ENCODE measurements at regions not wholly inside any gene's neighbourhood (a gene's known extent, or its start where the extent isn't known, plus 50 kb on each side); places are given as distances from the start of the nearest gene placed in this dataset.

GRCh38 chr12:118773956-118774723 is 207.2 kb upstream of the SRRM4 start:
- Histone ChIP-seq H3K36me3 (replicated peaks in 1 of 2; ENCODE audit: control insufficient read depth in 1 of 2, insufficient read depth in 2 of 2, low read length in 2 of 2) (no peaks in the 10 kb centered on the region), H3K27me3 (ENCODE audit: control insufficient read depth in 1 of 2, insufficient read depth in 2 of 2, low read length in 2 of 2) (peaks cover 6 to 30% of the 10 kb centered on the region in 2 experiments; a peak in 4 of 5 replicates), H4K20me1 (ENCODE audit: insufficient read depth, low read length) (no peaks in the 10 kb centered on the region), H3K27ac (ENCODE audit: extremely low read length, insufficient read depth, low read length) (no peak overlapping the region), H2AFZ (ENCODE audit: low read length) (no peak overlapping the region), H3K4me3 (replicated peaks in 1 of 3; ENCODE audit: insufficient read depth in 1 of 3, low read depth in 2 of 3, low read length in 3 of 3) (no peak overlapping the region), H3K79me2 (ENCODE audit: insufficient read depth, low read length) (no peaks in the 10 kb centered on the region), H3K4me1 (ENCODE audit: insufficient read depth, low read length) (peaks cover 17% of the 10 kb centered on the region), H3K9ac (ENCODE audit: insufficient read depth, low read depth, low read length) (no peak overlapping the region), H3K9me3 (ENCODE audit: low read length) (no peaks in the 10 kb centered on the region), H3K4me2 (ENCODE audit: low read depth, low read length) (no peak overlapping the region)
- DNase-seq (ENCODE audit: low spot score) (no peak), ATAC-seq (no peak), FAIRE-seq (no peak)
- CTCF ChIA-PET (ENCODE audit: low intra/inter-chr PET ratio, low total read pairs), result no interaction called here
- intact Hi-C loops (cut with micrococcal nuclease; ENCODE audit: unreplicated experiment), result no loop called here
- BruUV-seq (replicated peaks), result no TSS peak
- in situ Hi-C loops (cut with HindIII; ENCODE audit: extremely low pct_ligation_motif_present, low pct_unique_long_range_greater_than_20kb), result no loop called here
- no peak for TF ChIP-seq TBX2 (CRISPR knock-in tag; IDR thresholded peaks at IDR 0.05; ENCODE audit: borderline replicate concordance)
- TF ChIP-seq PAF1 (CRISPR knock-in tag; IDR thresholded peaks at IDR 0.05), result no peak
- WGBS (ENCODE audit: low lambda C conversion rate), result 16% methylated on average over 39 of the region's 43 CpGs
- POLR2A ChIA-PET, result no interaction called here

- Histone ChIP-seq H3K79me2 (ENCODE audit: insufficient read depth, low read length) (no peaks in the 10 kb centered on the region), H3K9me3 (ENCODE audit: low read length) (no peaks in the 10 kb centered on the region), H3K9ac (ENCODE audit: insufficient read depth, low read depth, low read length) (no peak overlapping the region), H3K27me3 (ENCODE audit: control insufficient read depth in 1 of 2, insufficient read depth in 2 of 2, low read length in 2 of 2) (peaks cover 6 to 30% of the 10 kb centered on the region in 2 experiments; a peak in 4 of 5 replicates), H3K4me1 (ENCODE audit: insufficient read depth, low read length) (peaks cover 51% of the 10 kb centered on the region), H3K4me3 (replicated peaks in 1 of 3; ENCODE audit: insufficient read depth in 1 of 3, low read depth in 2 of 3, low read length in 3 of 3) (no peak overlapping the region), H4K20me1 (ENCODE audit: insufficient read depth, low read length) (no peaks in the 10 kb centered on the region), H3K27ac (ENCODE audit: extremely low read length, insufficient read depth, low read length) (no peak overlapping the region), H3K4me2 (ENCODE audit: low read depth, low read length) (no peak overlapping the region), H2AFZ (ENCODE audit: low read length) (no peak overlapping the region), H3K36me3 (replicated peaks in 1 of 2; ENCODE audit: control insufficient read depth in 1 of 2, insufficient read depth in 2 of 2, low read length in 2 of 2) (no peaks in the 10 kb centered on the region)
- POLR2A ChIA-PET, result no interaction called here
- FAIRE-seq, result no peak
- in situ Hi-C loops (cut with HindIII; ENCODE audit: extremely low pct_ligation_motif_present, low pct_unique_long_range_greater_than_20kb) (no loop called here), intact Hi-C loops (cut with micrococcal nuclease; ENCODE audit: unreplicated experiment) (no loop called here)
- CTCF ChIA-PET (ENCODE audit: low intra/inter-chr PET ratio, low total read pairs), result no interaction called here
- ATAC-seq, result no peak
- BruUV-seq (replicated peaks), result no TSS peak
- no peak for DNase-seq (ENCODE audit: low spot score)
- 34% methylated on average over 3 of the region's 3 CpGs for WGBS (ENCODE audit: low lambda C conversion rate)
- TF ChIP-seq ZNF3 (CRISPR knock-in tag; IDR thresholded peaks at IDR 0.05) (no peak), ZNF562 (CRISPR knock-in tag; IDR thresholded peaks at IDR 0.05; ENCODE audit: borderline replicate concordance) (no peak), SPEN (CRISPR knock-in tag; IDR thresholded peaks at IDR 0.05; ENCODE audit: low read depth) (no peak), HIC2 (CRISPR knock-in tag; IDR thresholded peaks at IDR 0.05; ENCODE audit: low read depth) (no peak), TEAD3 (CRISPR knock-in tag; optimal IDR thresholded peaks at IDR 0.05; ENCODE audit: borderline replicate concordance) (no peak), HOMEZ (CRISPR knock-in tag; IDR thresholded peaks at IDR 0.05; ENCODE audit: low read depth) (no peak), ZBTB14 (CRISPR knock-in tag; IDR thresholded peaks at IDR 0.05) (no peak), PAXIP1 (CRISPR knock-in tag; conservative IDR thresholded peaks at IDR 0.05) (no peak)
These were observed 203.8 kb upstream of the SRRM4 start for GRCh38 chr12:118777504-118777903.
